Natural killer cell (primary cell): ENCODE measurements at regions not wholly inside any gene's neighbourhood (a gene's known extent, or its start where the extent isn't known, plus 50 kb on each side); places are given as distances from the start of the nearest gene placed in this dataset.
"Not testable (repeated sequence)": the region's sequence is repeated elsewhere in the genome, so short reads cannot be mapped to it uniquely, and the experiment has no call there.

Experiments used
- ATAC-seq, 3 donors: fragments of 150-1000 bp in 2 of 3; fragments of 200-7000 bp in 1 of 3; cut with Tn5 transposase; 1 replicate in 1 of 3; 2 replicates in 2 of 3; pipeline ENCODE4 v1.10.0; 2021; ENCODE audit warnings: mild to moderate bottlenecking in 2 of 3, moderate library complexity in 2 of 3
- DNase-seq, 2 donors: peaks; one replicate each; pipeline versions ENCODE4 v3.0.0 to v3.0.0-alpha.2; 2013 to 2021; ENCODE audit warnings: mixed read lengths in 1 of 2
- H3K27ac ChIP-seq: one replicate; pipeline ENCODE4 v1.5.1; 2013; ENCODE audit warnings: mild to moderate bottlenecking, low read length
- H3K27me3 ChIP-seq: one replicate; pipeline ENCODE4 v1.6.1; 2013; ENCODE audit warnings: low read length; ENCODE audit not compliant: control insufficient read depth, insufficient read depth
- H3K36me3 ChIP-seq: one replicate; pipeline ENCODE4 v1.6.1; 2013; ENCODE audit warnings: low read length; ENCODE audit not compliant: control insufficient read depth, insufficient read depth
- H3K4me1 ChIP-seq: one replicate; pipeline ENCODE4 v1.6.1; 2013; ENCODE audit warnings: low read length; ENCODE audit not compliant: control insufficient read depth, insufficient read depth
- H3K4me3 ChIP-seq: one replicate; pipeline ENCODE4 v1.5.1; 2013; ENCODE audit warnings: low read length
- H3K9me3 ChIP-seq: one replicate; pipeline ENCODE4 v1.6.1; 2013; ENCODE audit warnings: low read length; ENCODE audit not compliant: control insufficient read depth, insufficient read depth
- H3K27ac Mint-ChIP-seq, 2 donors: one replicate each; pipeline ENCODE4 v1.8.0; 2022; ENCODE audit warnings: mild to moderate bottlenecking in 2 of 2, mixed read lengths in 2 of 2, moderate library complexity in 1 of 2
- H3K27me3 Mint-ChIP-seq, 2 donors: one replicate each; pipeline ENCODE4 v1.8.0; 2022; ENCODE audit warnings: low read depth in 2 of 2, mixed read lengths in 2 of 2
- H3K36me3 Mint-ChIP-seq: one replicate; pipeline ENCODE4 v1.8.0; 2022; ENCODE audit warnings: mixed read lengths
- H3K4me1 Mint-ChIP-seq, 2 donors: one replicate each; pipeline ENCODE4 v1.8.0; 2022; ENCODE audit warnings: mixed read lengths in 2 of 2
- H3K4me3 Mint-ChIP-seq: one replicate; pipeline ENCODE4 v1.8.0; 2022; ENCODE audit warnings: mild to moderate bottlenecking, moderate library complexity, mixed read lengths
- H3K9me3 Mint-ChIP-seq, 2 donors: one replicate each; pipeline ENCODE4 v1.8.0; 2022; ENCODE audit warnings: mixed read lengths in 2 of 2
- CTCF ChIP-seq: fragments of 200-600 bp; IDR thresholded peaks from one replicate; pipeline ENCODE4 v1.8.0; 2022; ENCODE audit warnings: antibody characterized with exemption
- WGBS: methylation state at CpG from one replicate; pipeline ENCODE4 v1.1.7; 2013; ENCODE audit warnings: missing lambda C conversion rate; ENCODE audit not compliant: insufficient coverage; 5-methylcytosine and 5-hydroxymethylcytosine counted together
- intact Hi-C: fragments of 100-400 bp; cut with micrococcal nuclease; formaldehyde crosslinking; loops from one replicate; pipeline ENCODE4 v1.14.2; 2022

- no peak overlapping the region for H3K4me3 ChIP-seq
- Mint-ChIP-seq H3K27me3 (no peaks in the 10 kb centered on the region), H3K9me3 (peaks cover 9 to 16% of the 10 kb centered on the region in 2 donors), H3K27ac (no peak overlapping the region), H3K4me1 (no peaks in the 10 kb centered on the region), H3K4me3 (no peak overlapping the region), H3K36me3 (no peaks in the 10 kb centered on the region)
- H3K36me3 ChIP-seq = no peaks in the 10 kb centered on the region
- intact Hi-C loops = no loop called here
- H3K27me3 ChIP-seq = no peaks in the 10 kb centered on the region
- H3K4me1 ChIP-seq = no peaks in the 10 kb centered on the region
- ATAC-seq = no peak
- H3K27ac ChIP-seq = no peak overlapping the region
- no peaks in the 10 kb centered on the region for H3K9me3 ChIP-seq
- no peak for DNase-seq
- TF ChIP-seq CTCF = no peak
- WGBS = 78% methylated on average over 5 of the region's 5 CpGs
These were observed 688.2 kb downstream of the NYAP2 start for GRCh38 chr2:226087505-226088365.

- Histone ChIP-seq H3K36me3 (no peaks in the 10 kb centered on the region), H3K27me3 (no peaks in the 10 kb centered on the region), H3K4me3 (no peak overlapping the region), H3K4me1 (no peaks in the 10 kb centered on the region), H3K27ac (no peak overlapping the region), H3K9me3 (no peaks in the 10 kb centered on the region)
- no peak for DNase-seq
- H3K4me3 Mint-ChIP-seq = no peak overlapping the region
- H3K9me3 Mint-ChIP-seq = peaks cover 11 to 17% of the 10 kb centered on the region in 2 donors
- no peaks in the 10 kb centered on the region for H3K4me1 Mint-ChIP-seq
- TF ChIP-seq CTCF = no peak
- no peaks in the 10 kb centered on the region for H3K27me3 Mint-ChIP-seq
- H3K36me3 Mint-ChIP-seq = no peaks in the 10 kb centered on the region
- no peak for ATAC-seq
- H3K27ac Mint-ChIP-seq = no peak overlapping the region
- 76% methylated on average over 3 of the region's 3 CpGs for WGBS
- intact Hi-C loops = no loop called here
These were observed 687.5 kb downstream of the NYAP2 start for GRCh38 chr2:226087051-226087450.

GRCh38 chr2:226086190-226086589 lies 686.7 kb downstream of the NYAP2 start:
- no peak for DNase-seq
- Mint-ChIP-seq H3K27me3 (no peaks in the 10 kb centered on the region), H3K27ac (no peak overlapping the region), H3K4me3 (no peak overlapping the region), H3K9me3 (peaks cover 12 to 16% of the 10 kb centered on the region in 2 donors), H3K36me3 (no peaks in the 10 kb centered on the region), H3K4me1 (no peaks in the 10 kb centered on the region)
- Histone ChIP-seq H3K4me1 (no peaks in the 10 kb centered on the region), H3K9me3 (no peaks in the 10 kb centered on the region), H3K36me3 (no peaks in the 10 kb centered on the region), H3K27me3 (no peaks in the 10 kb centered on the region), H3K27ac (no peak overlapping the region), H3K4me3 (no peak overlapping the region)
- ATAC-seq = peak in 1 of 3 donors; percentile 35
- WGBS = no CpG with 5 or more reads among the region's 1 CpG
- no peak for TF ChIP-seq CTCF
- intact Hi-C loops = no loop called here

GRCh38 chr2:226085425-226085824 lies 685.9 kb downstream of the NYAP2 start:
- not testable (repeated sequence) for H3K27ac ChIP-seq, H3K9me3 ChIP-seq

More at GRCh38 chr2:226085425-226085824, 685.9 kb downstream of the NYAP2 start:
- H3K36me3 ChIP-seq, H3K4me1 ChIP-seq, H3K4me1 Mint-ChIP-seq, DNase-seq, H3K27me3 ChIP-seq, intact Hi-C loops, H3K4me3 ChIP-seq, H3K4me3 Mint-ChIP-seq, H3K27me3 Mint-ChIP-seq, H3K27ac Mint-ChIP-seq, ATAC-seq, H3K36me3 Mint-ChIP-seq: not testable (repeated sequence)
- H3K9me3 Mint-ChIP-seq = peaks cover 12 to 13% of the 10 kb centered on the region in 2 donors
